K562 (cell line): ENCODE measurements at regions not wholly inside any gene's neighbourhood (a gene's known extent, or its start where the extent isn't known, plus 50 kb on each side); places are given as distances from the start of the nearest gene placed in this dataset.

ENCODE experiments used
- ATAC-seq: fragments of 200-7000 bp; cut with Tn5 transposase; 3 replicates; pipeline ENCODE4 v1.9.1; 2020; ENCODE audit warnings: moderate library complexity
- BruUV-seq: library from RNA; stranded (reverse); fragments of 400-500 nt; replicated peaks from 2 replicates; lab custom pipeline; 2021; lab: Mats Ljungman, UMichigan
- CTCF ChIA-PET: fragments of 300-600 bp; formaldehyde crosslinking; extraction: SDS; loops from one replicate; lab custom pipeline; 2021; ENCODE audit warnings: low intra/inter-chr PET ratio; lab: Yijun Ruan, JAX
- POLR2A ChIA-PET: fragments of 300-600, 350-650 bp; sonication (Branson Sonifier 250); formaldehyde crosslinking; extraction: SDS; loops from one replicate; lab custom pipeline; 2021; ENCODE audit warnings: antibody characterized with exemption, inconsistent platforms; lab: Yijun Ruan, JAX
- DNase-seq, 4 experiments: peaks; one replicate each; pipeline versions ENCODE4 v3.0.0 to v3.0.0-alpha.2; 2011 to 2018; ENCODE audit warnings: low spot score in 3 of 4, mixed read lengths in 3 of 4; ENCODE audit errors: extremely low read depth in 1 of 4
- FAIRE-seq: peaks from 2 replicates; lab custom pipeline; 2011; peaks lifted over from hg19 to GRCh38; lab: Jason Lieb, UNC
- H2AFZ ChIP-seq: 2 replicates; pipeline ENCODE4 v1.6.0; 2011; ENCODE audit warnings: low read depth, low read length, control low read depth, inconsistent platforms
- H3K27ac ChIP-seq: fragments of 200-600 bp; 3 replicates; pipeline ENCODE4 v1.8.0; 2011; ENCODE audit warnings: low read depth, mild to moderate bottlenecking, control low read depth, inconsistent platforms, low read length, moderate library complexity, mixed read lengths; ENCODE audit errors: extremely low read depth
- H3K27me3 ChIP-seq, 2 experiments: fragments of 300-600 bp in 1 of 2; 2 replicates in 1 of 2; 3 replicates in 1 of 2; pipeline versions ENCODE4 v1.6.0 to v1.8.0; 2011; ENCODE audit warnings: inconsistent platforms in 2 of 2, low read length in 2 of 2, mild to moderate bottlenecking in 1 of 2, mixed read lengths in 1 of 2, moderate library complexity in 1 of 2; ENCODE audit not compliant: control insufficient read depth in 2 of 2, insufficient read depth in 2 of 2
- H3K36me3 ChIP-seq: fragments of 300-600 bp; 3 replicates; pipeline ENCODE4 v1.8.0; 2011; ENCODE audit warnings: mild to moderate bottlenecking, low read length, inconsistent platforms; ENCODE audit not compliant: control insufficient read depth, insufficient read depth
- H3K4me1 ChIP-seq, 2 experiments: fragments of 200-600 bp in 1 of 2; replicated peaks in 1 of 2; 2 replicates in 1 of 2; 3 replicates in 1 of 2; pipeline versions ENCODE4 v1.5.1 to v1.8.0; 2011; ENCODE audit warnings: inconsistent platforms in 2 of 2, low read length in 2 of 2, mild to moderate bottlenecking in 1 of 2, mixed read lengths in 1 of 2, moderate library complexity in 1 of 2; ENCODE audit not compliant: control insufficient read depth in 2 of 2, insufficient read depth in 2 of 2
- H3K4me2 ChIP-seq: 2 replicates; pipeline ENCODE4 v1.6.1; 2011; ENCODE audit warnings: low read length, control low read depth, inconsistent platforms, mixed read lengths; ENCODE audit not compliant: insufficient read depth
- H3K4me3 ChIP-seq: fragments of 200-600 bp; sonication (generic), shearing (Covaris generic); 2 replicates; pipeline ENCODE4 v1.5.1; 2016; ENCODE audit warnings: control low read depth, inconsistent platforms
- H3K79me2 ChIP-seq: fragments of 200-600 bp; 3 replicates; pipeline ENCODE4 v1.8.0; 2011; ENCODE audit warnings: low read length, inconsistent platforms; ENCODE audit not compliant: control insufficient read depth, insufficient read depth
- H3K9ac ChIP-seq, 2 experiments: 2 replicates each; pipeline versions ENCODE4 v1.6.0 to v1.6.1; 2011; ENCODE audit warnings: low read depth in 2 of 2, low read length in 2 of 2, control low read depth in 1 of 2, inconsistent platforms in 1 of 2, mild to moderate bottlenecking in 1 of 2, mixed read lengths in 1 of 2; ENCODE audit not compliant: insufficient read depth in 1 of 2
- H3K9me1 ChIP-seq: one replicate; pipeline ENCODE4 v1.6.0; 2011; ENCODE audit warnings: inconsistent platforms, mild to moderate bottlenecking, low read length, moderate library complexity; ENCODE audit not compliant: control insufficient read depth, insufficient read depth
- H3K9me3 ChIP-seq: replicated peaks from 2 replicates; pipeline ENCODE4 v1.5.1; 2011; ENCODE audit warnings: low read depth, low read length, inconsistent platforms; ENCODE audit not compliant: control insufficient read depth, insufficient read depth
- H4K20me1 ChIP-seq: replicated peaks from 2 replicates; pipeline ENCODE4 v1.6.1; 2011; ENCODE audit warnings: low read length, inconsistent platforms, mixed read lengths; ENCODE audit not compliant: control insufficient read depth, insufficient read depth
- ADNP ChIP-seq: fragments of 200-800 bp; sonication (Bioruptor generic); IDR thresholded peaks from 2 replicates; pipeline ENCODE4 v1.6.1; 2016; ENCODE audit warnings: missing genetic modification characterization, missing compliant biosample characterization
- GABPA ChIP-seq: fragments of 200-800 bp; sonication (Bioruptor generic); conservative IDR thresholded peaks from 2 replicates; pipeline ENCODE4 v1.6.1; 2016; ENCODE audit warnings: low read depth, missing genetic modification characterization, missing compliant biosample characterization
- HNRNPK ChIP-seq: fragments of 200-400 bp; formaldehyde crosslinking; IDR thresholded peaks from one replicate; pipeline ENCODE4 v1.6.1; 2018; ENCODE audit warnings: mild to moderate bottlenecking, low read depth, low read length; ENCODE audit not compliant: poor library complexity, severe bottlenecking
- KAT8 ChIP-seq: fragments of 450-650 bp; IDR thresholded peaks from 2 replicates; pipeline ENCODE4 v1.6.1; 2016; ENCODE audit warnings: low read depth, mild to moderate bottlenecking
- THRAP3 ChIP-seq: fragments of 450-650 bp; IDR thresholded peaks from 2 replicates; pipeline ENCODE4 v1.6.1; 2016; ENCODE audit warnings: mild to moderate bottlenecking, inconsistent platforms, borderline replicate concordance
- WGBS: fragments of 100-300 bp; shearing (Covaris generic); methylation state at CpG from one replicate; pipeline ENCODE4 v1.1.6; 2016; ENCODE audit warnings: low coverage, mixed read lengths; ENCODE audit not compliant: insufficient coverage; ENCODE audit errors: missing lambda C conversion rate; 5-methylcytosine and 5-hydroxymethylcytosine counted together
- in situ Hi-C: fragments of 300-500 bp; cut with MboI; formaldehyde crosslinking; loops from 4 replicates; pipeline ENCODE4 v1.15.0; 2018; ENCODE audit warnings: inconsistent platforms, mixed read lengths
- intact Hi-C: fragments of 100-400 bp; cut with micrococcal nuclease; formaldehyde crosslinking; loops from 2 replicates; pipeline ENCODE4 v1.14.2; 2022
- TF ChIP-seq, protein P1 (sequence below), 2 experiments: fragments of 450-650 bp in 1 of 2; sonication (generic) in 1 of 2; formaldehyde crosslinking in 1 of 2; IDR thresholded peaks; 2 replicates each; pipeline versions ENCODE4 v1.7.1 to v1.9.0; 2016 to 2022; ENCODE audit warnings: inconsistent platforms in 1 of 2, mild to moderate bottlenecking in 1 of 2, missing genetic modification reagents in 1 of 2
- TF ChIP-seq, protein P2 (sequence below): fragments of 250-450 bp; sonication (Bioruptor Pico); IDR thresholded peaks from 2 replicates; pipeline ENCODE4 v1.4.0; 2020; ENCODE audit warnings: mild to moderate bottlenecking, moderate library complexity

DNA sequence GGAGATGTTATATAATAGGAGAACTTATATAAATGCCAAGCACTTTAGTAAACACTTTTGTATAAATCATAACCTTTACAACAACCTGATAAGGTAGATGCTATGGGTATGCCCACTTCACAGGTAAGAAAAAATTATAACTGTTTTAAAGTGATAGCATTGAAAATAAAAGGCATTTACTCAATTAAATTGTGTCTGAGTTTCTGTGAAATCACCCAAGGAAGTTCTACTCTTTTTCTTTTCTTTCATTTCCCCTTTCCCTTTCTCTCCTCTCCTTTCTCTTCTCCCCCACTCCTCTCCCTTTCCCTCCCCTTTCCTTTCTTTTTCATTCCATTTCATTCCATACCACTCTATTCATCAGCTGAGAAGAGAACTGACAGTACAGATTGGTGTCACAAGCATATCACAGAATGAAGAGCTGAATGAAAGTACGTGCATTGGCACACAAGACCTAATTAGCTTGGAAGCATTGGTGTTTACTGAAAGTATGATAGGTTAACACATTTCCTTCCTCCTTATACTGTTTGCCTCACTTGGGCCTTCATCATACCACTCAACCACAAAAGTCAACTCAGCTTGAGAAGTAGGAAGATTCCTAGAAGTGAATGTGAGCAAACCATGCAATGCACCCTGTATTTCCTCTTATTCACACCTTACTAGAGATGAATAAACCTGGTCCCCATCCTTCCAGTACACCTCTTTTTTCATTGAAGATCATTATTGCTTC lies 117.9 kb upstream of the AGR3 start:
- H3K4me1 ChIP-seq: no peaks in the 10 kb centered on the region
- no peak for ATAC-seq
- in situ Hi-C loops (no loop called here), intact Hi-C loops (loop anchor here (10.0 kb wide), 1 partner anchor 135 kb away; no protein-coding TSS in a partner anchor)
- no peak overlapping the region for H3K4me3 ChIP-seq
- no peaks in the 10 kb centered on the region for H3K27me3 ChIP-seq
- no peak overlapping the region for H3K4me2 ChIP-seq
- H3K36me3 ChIP-seq: no peaks in the 10 kb centered on the region
- FAIRE-seq: no peak
- no peak overlapping the region for H2AFZ ChIP-seq
- no peak overlapping the region for H3K9ac ChIP-seq
- CTCF ChIA-PET: no interaction called here
- no peaks in the 10 kb centered on the region for H3K79me2 ChIP-seq
- no peak for TF ChIP-seq THRAP3
- TF ChIP-seq, protein P1, sequence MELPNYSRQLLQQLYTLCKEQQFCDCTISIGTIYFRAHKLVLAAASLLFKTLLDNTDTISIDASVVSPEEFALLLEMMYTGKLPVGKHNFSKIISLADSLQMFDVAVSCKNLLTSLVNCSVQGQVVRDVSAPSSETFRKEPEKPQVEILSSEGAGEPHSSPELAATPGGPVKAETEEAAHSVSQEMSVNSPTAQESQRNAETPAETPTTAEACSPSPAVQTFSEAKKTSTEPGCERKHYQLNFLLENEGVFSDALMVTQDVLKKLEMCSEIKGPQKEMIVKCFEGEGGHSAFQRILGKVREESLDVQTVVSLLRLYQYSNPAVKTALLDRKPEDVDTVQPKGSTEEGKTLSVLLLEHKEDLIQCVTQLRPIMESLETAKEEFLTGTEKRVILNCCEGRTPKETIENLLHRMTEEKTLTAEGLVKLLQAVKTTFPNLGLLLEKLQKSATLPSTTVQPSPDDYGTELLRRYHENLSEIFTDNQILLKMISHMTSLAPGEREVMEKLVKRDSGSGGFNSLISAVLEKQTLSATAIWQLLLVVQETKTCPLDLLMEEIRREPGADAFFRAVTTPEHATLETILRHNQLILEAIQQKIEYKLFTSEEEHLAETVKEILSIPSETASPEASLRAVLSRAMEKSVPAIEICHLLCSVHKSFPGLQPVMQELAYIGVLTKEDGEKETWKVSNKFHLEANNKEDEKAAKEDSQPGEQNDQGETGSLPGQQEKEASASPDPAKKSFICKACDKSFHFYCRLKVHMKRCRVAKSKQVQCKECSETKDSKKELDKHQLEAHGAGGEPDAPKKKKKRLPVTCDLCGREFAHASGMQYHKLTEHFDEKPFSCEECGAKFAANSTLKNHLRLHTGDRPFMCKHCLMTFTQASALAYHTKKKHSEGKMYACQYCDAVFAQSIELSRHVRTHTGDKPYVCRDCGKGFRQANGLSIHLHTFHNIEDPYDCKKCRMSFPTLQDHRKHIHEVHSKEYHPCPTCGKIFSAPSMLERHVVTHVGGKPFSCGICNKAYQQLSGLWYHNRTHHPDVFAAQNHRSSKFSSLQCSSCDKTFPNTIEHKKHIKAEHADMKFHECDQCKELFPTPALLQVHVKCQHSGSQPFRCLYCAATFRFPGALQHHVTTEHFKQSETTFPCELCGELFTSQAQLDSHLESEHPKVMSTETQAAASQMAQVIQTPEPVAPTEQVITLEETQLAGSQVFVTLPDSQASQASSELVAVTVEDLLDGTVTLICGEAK (IDR thresholded peaks at IDR 0.05): no peak
- TF ChIP-seq, protein P1 (CRISPR knock-in tag; IDR thresholded peaks at IDR 0.05): no peak
- TF ChIP-seq, protein P2, sequence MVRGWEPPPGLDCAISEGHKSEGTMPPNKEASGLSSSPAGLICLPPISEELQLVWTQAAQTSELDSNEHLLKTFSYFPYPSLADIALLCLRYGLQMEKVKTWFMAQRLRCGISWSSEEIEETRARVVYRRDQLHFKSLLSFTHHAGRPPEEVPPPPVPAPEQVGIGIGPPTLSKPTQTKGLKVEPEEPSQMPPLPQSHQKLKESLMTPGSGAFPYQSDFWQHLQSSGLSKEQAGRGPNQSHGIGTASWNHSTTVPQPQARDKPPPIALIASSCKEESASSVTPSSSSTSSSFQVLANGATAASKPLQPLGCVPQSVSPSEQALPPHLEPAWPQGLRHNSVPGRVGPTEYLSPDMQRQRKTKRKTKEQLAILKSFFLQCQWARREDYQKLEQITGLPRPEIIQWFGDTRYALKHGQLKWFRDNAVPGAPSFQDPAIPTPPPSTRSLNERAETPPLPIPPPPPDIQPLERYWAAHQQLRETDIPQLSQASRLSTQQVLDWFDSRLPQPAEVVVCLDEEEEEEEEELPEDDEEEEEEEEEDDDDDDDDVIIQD (CRISPR knock-in tag): no peak
- no peak for TF ChIP-seq ADNP (tag)
- peak; percentile 26 for TF ChIP-seq HNRNPK
- no peak for TF ChIP-seq KAT8
- no peak for TF ChIP-seq GABPA
- POLR2A ChIA-PET: interaction anchor here (0.7 kb wide), 2 partner anchors 29 to 286 kb away, joined by 4 to 5 read pairs; no protein-coding TSS in a partner anchor
- no TSS peak for BruUV-seq
- no peak overlapping the region for H3K27ac ChIP-seq
- whole genome bisulfite sequencing: 16% methylated on average over 1 of the region's 1 CpG
- H3K9me3 ChIP-seq: no peaks in the 10 kb centered on the region; the same call in 1 of the 2 replicates
- H3K9me1 ChIP-seq: no peaks in the 10 kb centered on the region
- no peak for DNase-seq
- no peaks in the 10 kb centered on the region for H4K20me1 ChIP-seq
